HG03565 (cell line): ENCODE measurements at regions not wholly inside any gene's neighbourhood (a gene's known extent, or its start where the extent isn't known, plus 50 kb on each side); places are given as distances from the start of the nearest gene placed in this dataset.

Source experiments
- ATAC-seq: cut with Tn5 transposase; IDR thresholded peaks from one replicate; pipeline ENCODE4 v1.9.1; 2021; ENCODE audit warnings: mild to moderate bottlenecking, moderate library complexity; ENCODE audit not compliant: unreplicated experiment

DNA sequence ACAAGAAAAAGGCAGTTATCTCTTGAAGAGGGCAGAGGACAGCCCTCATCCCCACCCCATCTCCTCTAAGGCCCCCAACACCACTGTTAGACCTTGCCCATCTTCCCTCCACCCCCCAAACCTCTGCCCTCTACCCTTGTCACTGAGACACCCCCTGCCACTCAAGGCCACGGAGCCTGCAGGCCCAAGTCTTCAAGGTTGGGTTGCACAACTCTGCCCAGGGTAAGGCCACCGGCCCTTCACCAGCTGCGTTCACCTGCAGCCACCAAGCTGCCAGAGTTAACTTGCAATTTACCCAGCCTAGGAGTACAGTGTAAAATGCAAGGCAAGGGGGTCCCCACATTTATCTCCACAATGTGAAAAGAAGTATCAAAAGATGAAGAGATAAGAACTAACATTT is 128.7 kb upstream of the PKDCC start:
- ATAC-seq = no peak

DNA sequence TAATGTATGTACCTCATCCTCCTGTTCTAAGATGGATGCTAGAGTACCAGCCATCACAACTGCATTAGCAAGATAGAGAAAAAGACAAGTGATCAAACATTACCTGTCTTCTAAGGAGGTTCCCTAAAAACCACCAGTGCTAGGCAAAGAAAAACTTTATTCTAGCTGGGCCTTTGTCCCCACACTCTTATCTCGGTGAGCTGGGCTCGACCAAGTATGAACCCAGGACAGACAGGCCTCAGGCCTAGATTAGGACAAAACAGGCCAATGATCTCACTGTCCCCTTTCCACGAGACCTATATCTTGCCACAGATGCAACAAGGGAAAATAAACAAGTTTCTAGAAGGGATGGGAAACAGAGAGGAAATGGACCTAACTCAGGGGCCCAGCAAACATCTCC is 127.6 kb upstream of the PKDCC start:
- ATAC-seq = no peak

DNA sequence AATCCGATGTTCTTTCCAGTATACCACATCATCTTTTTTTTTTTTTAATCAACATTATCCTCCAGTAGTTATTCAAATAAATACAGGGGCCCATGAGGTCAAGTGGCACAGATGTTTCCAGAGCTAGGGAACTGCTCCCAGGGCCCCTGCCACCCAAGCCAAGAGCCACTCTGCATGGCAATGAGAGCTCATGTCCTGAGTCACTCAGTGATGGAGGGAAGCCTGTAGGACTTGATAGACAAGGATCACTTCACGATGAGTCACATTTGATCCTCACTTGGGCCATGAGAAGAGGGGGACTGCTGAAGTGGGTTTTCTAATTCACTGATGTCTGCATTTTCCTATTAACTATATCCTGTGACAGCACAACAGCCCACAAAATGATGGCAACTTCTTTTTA is 127.0 kb upstream of the PKDCC start:
- no peak for ATAC-seq

DNA sequence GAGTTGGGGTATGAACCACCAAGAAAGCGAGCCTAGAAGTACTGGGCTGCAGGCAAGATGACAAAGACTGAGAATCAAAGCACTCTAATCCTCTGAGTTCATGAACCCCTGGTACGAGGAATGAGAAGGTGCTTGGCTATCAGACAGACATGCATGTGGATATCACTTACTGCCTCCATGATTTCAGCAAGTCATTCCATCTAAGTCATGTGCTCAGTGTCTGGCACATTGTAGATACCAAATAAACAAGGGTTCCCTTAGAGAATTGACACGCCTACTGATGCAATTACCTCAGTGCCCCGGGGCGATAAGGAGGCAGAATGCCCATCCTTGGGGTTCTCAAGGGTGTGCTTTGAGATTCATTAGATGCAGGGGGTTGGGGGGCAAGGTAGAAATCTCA is 125.6 kb upstream of the PKDCC start:
- ATAC-seq = no peak

DNA sequence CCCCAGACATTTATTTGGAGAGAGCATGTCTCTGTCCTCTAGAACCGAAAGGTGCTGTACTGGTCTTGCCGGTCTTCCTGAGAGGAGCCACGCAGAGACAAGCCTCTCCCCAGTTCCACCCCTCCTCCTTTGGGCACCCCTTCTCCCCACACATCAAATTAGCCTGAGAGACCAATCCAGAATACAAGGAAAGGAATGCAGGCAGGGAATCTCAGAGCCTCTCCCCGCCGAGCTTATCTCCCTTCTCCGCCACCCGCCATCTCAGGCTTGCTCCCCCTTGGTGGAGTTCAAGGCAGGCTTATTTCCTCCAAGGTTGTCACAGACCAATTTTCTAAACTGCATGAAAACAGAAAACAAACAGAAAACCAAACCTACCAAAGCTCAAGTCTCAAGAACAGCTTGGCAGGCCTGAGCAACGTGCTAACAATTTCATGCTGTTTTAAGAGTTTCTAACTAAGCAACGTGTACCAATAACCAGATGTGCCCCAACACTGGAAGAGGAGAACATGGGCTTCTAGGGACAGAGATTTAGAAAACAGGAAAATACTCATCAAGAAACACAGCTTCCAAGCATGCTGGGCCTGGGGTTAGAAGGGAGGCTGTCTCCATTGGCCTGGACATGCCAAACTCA is 124.5 kb upstream of the PKDCC start:
- ATAC-seq = no peak

DNA sequence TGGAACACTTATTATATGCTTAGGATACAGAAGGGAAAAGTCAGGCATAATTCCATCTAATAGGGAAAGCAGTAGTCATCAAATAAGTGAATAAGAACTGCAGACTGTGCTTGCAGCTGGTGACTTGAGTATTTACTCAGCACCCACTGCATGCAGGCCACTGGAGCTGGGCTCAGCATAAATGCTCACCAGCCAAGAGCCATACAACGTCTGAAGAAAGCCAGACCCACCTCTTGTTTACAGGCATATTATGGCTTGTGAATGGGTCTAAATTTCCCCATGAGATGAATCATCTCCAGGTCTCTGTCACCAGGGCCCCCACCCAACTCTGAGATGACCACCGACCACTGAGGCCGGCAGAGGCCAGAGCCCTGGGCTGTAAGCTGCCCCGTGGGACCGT is 123.8 kb upstream of the PKDCC start:
- no peak for ATAC-seq

DNA sequence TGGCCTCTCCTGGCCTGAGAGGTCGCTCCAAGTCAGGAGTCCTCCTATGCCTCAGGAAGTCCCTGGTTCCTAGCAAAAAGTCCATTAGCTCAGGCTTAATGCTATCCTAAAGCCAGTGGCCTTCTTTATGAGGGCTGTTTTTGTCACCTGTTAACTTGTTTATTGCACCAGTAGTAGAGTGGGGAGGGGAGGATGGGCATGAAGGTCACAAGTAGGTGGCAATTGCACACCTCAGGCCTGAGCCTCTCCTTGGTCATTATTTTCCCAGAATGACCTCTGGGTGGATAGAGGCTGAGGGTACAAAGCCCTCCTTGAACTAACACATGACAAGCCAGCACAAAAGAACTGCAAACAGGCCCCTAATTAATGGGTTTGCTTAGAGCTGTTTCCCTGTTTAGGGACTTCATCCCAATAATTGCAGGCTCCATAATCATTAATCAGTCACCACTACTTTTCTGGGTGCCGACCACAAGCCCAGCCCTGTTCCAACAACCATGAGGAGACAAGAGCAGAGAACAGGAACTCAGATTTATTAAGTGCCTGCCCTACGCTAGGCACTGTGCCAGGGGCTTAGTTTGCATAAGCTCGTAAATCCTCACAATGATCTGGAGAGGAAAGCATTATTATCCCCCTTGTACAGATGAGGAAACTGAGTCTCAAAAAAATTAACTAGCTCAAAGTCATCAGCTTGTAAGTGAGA is 123.0 kb upstream of the PKDCC start:
- ATAC-seq = no peak

DNA sequence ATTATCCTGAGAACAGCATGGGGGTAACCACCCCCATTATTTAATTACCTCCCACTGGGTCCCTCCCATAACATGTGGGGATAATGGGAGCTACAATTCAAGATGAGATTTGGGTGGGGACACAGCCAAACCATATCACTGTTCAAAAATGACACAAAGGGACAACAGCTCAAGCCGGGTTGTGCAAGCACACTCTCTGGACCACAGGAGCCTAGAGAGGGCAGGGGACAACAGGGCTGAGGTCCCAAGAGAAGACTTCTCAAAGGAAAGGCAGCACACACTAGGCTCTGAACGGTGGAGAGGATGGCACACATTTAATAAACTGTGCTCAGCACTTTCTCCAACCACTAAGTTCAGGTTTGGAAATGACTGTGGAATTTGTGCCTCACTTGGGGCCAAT is 122.1 kb upstream of the PKDCC start:
- ATAC-seq = no peak

DNA sequence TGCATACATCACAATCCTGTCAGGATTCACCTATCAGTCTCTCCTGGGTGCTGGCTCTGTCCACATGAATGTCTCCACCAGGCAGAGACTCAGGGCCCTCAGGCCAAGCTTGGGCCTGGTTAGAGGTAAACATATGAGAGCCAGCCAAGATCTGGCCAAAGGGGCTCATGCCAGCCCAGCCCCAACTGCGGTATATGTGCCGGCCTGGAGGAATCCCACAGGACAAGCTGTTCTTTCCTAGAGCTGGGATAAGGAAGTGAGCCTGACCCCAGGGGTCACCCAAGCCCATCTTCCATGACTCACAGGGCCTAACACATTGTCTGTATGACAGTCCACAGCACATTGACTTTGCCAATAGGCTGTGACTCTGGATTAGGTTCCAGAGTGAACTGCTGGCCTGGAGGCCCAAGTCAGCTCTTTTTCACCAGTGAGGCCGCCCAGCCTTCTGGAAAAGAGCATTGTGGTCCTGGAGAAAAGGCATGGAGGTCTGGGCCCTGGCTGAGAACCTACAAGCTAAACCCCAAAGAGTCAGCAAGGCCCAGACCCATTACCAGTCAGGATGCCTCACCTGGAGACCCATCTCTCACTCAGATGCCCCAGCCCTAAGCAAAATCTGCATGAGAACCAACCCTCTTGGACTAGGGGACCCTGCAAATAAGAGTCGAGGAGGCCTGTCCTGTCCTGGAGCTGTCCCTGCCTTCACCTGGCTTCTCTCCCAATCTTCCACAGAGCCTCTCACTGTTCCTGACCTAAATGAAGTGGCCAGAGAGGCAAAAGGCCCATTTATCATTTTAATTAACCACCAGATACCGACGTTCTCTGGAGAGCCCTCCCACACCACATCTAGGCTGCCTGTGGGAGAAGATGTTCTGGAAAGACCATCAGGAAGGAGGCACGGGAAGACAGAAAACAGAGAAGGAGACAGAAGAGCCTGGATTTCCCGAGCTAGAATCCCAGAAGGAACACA is 120.9 kb upstream of the PKDCC start:
- no peak for ATAC-seq

DNA sequence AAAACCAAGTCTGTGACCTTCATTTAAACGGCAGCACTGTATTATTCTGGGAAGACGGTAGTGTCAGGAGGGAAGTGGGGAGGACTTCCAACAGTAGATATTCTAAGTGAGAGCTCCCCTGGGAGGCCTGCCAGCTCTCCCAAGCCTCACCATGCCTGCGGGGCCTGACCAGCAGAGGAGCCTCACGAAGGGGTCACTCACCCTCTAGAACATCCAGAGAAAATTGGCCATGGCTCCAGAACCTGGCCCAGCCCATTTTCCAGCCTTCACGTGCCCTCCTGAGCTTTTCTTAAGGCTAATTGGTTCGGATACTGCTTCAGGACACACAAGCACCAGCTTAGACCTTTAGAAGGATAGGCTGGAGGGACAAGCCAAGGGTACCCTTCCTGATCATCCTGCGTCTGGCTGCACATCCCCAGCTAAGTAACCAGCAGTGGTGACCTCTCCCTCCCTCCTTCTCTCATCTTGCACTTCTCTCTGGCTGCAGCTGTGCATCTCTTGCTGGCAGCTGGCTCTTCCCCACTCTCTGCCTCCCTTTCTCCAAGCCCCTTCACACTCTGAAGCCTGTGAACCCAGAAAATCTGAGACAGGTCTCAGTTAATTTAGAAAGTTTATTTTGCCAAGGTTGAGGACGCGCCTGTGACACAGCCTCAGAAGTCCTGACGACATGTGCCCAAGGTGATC is 120.1 kb upstream of the PKDCC start:
- ATAC-seq = no peak

DNA sequence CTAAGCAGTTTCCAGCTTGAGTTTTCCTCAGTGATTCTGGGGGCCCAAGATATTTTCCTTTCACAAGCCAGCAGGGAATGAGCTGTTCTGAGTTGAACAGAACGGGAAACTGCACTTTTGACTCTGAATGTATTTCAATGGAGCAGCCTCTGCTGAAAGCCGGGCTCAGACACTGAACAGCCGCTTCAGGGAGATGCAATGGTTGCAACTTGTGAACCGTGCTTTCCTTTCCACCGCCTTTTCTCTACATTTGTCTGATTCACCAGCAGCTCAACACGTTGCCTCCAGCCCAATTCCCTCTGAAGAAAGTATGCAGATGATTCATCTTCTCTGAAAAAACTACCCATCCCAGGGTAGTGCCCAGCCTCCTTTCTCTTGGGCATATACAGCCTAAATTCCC is 119.3 kb upstream of the PKDCC start:
- no peak for ATAC-seq

DNA sequence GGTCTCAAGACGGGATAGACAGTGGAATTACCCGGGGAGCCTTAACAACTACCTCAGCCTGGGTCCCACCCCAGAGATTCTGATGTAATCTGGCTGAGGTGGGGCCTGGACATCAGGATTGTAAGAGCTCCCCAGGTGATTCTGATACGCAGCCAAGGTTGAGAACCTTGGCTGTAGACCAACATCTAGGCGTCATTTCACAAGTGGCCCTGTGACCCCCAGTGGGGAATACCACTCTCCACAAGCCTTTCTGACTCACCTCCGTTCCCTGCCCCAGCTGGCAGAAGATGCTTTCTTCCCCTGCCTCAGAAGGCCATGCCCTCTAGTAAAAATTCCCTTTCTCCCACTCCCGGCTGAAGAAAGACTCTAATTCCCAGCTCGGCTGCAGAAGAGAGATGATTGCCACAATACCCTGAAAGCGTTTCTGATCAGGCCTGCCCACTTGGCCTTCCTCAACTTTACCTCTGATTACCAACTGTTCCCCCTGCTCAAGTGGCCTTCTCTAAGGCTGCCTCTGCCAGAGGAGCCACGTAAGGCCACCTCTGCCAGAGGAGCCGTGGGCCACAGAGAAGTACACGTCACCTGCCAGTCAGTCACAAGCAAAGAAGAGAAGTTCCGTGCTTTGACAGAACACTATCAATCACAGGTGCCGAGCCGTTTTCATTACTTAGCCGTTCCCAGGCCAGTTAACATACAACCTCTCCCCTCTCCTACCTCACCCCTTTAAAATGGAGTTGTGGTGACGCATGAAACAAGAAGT is 116.8 kb upstream of the PKDCC start:
- ATAC-seq = peak; percentile 55

DNA sequence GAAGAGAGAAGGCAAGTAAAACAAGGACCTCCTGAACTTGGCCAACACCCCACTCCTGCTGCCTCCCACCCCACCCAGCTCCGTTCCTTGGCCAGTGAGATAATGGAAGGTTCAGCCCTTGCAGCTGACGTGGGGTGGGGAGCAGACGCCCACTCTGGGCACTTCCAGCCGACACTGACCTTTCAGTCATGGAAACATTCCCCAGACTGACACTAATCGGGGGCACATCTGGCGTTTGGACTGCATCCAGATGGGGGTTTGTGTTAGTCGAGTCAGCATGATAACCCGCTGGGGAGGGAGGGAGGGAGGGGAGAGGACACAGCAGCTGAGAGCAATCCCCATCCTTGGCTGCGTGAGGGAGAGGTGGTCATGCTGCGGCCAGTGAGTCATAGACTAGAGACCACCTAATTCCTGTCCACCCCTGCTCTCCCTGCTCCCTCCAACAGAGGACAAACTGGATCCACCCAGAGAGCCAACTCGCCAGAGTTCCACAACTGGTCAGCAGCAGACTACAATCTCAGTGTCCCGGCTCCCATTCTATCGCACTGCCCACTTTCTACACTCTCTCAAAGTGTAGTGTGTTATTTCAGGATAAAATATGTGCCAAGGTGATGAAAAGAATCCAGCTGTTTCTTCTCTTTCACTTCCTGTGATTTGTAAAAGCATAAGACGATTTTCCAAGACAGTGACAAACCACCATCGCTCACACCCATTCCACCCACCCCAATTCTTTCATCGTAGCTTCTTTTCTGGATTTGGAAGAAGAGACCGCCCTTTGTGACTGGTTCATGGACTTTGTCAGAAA is 115.4 kb upstream of the PKDCC start:
- no peak for ATAC-seq

DNA sequence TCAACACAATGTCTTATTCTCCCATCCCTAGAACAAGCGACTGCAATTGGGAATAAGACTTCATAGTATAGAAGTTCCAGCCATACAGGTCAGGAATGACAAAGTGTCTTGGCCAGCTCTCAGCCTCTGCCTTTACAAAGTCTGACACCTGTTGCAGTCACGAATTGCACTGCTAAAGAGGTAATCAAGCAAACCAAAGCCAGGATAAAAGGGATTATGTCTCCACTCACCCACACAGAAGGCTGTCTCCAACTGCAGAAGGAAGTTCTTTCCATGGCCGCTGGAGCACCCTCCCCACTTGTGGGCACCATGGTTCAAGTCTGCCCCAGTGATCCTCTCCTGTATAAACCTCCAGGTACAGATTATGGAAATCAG is 114.8 kb upstream of the PKDCC start:
- no peak for ATAC-seq

DNA sequence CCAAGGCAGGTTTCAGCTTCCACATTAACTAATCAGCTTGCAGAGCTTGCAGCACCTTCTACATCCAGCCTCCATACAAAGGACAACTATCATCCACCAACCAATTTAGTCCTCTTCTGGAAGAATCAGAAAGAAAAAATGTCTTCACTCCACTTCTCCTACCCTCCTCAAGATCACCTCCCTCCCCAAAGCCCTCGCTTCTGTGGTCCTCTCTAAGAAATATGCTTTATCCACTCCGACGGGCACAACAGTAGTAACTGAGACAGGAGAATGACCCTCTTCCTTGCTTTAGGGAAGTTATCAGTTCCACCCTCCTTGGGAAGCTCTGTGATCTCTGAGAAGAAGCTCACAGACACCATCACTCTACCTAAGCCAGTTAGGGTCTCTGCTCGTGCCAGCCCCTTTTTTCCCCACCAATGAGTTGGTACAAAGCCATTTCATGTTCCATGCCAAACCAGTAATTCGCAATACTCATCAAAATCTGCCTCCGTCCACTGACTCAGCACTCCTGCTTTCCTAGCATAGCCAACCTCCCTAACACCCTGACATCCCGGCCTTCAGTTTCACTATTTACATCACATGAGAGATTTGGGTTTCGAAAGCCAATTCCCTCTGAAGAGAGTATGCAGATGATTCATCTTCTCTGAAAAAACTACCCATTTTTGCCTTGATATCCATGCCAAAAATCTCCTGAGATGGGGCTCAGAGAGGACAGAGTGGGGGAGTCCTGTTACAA is 114.1 kb upstream of the PKDCC start:
- ATAC-seq = no peak

DNA sequence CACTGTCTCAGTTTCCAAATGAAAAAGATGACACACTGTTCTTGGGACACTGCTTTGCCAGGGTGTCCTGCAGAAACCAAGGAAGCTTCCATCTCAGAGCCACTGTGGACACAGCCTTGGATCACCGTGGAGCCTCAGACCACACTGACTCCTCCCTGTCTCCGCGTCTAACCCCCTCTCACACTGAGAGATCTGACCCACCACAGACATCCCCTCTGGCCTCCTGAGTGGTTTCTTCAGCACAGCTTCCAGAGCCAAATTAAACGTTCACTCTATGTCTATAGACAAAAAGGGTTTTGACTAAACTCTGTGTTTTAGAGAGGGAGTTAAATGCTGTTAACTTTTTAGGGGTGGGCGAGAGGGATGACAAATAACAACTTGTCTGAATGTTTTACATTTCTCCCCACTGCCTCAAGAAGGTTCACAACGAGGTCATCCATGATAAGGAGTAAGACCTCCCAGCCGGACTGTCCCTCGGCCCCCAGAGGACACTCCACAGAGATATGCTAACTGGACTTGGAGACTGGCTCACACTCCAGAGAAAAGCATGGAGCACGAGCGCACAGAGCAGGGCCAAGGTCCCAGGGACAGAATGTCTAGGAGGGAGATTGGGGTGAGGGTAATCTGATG is 113.4 kb upstream of the PKDCC start:
- no peak for ATAC-seq

DNA sequence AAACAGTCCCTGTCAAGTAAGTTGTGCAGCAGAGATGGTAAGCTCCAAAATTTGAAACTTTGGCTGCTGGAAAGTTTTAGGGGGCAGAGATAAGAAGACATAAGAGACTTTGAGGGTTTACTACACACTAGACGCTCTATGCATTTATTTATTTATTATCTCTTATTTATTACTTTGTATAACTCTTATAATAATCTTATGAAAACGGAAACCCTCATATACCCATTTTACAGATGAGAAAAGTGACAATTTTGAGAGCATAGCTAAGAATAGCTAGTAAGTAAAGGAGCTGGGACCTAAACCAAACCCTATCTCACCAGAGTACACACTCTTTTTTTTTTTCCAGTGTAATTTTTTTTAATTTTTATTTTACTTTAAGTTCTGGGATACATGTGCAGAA is 112.8 kb upstream of the PKDCC start:
- ATAC-seq = no peak

DNA sequence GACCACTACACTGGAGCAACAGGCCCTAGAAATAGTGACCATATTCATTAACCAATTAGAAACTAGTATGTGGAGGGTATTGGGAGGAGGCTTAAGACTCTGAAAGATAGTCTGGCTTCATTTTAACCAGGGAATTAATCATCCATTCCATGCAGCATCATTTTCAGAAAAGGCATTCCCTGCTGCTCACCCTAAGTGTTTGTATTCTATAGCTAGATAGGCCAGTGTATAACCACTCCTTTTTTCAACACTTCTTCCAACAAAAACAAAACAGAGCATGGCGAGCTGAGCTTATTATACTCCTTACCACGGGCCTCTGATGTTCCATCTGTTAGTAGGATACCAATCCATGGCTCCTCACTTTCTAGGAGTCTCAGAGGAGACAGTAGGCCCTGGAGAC is 112.0 kb upstream of the PKDCC start:
- ATAC-seq = no peak
